Astrocyte of the spinal cord (primary cell): ENCODE measurements at regions not wholly inside any gene's neighbourhood (a gene's known extent, or its start where the extent isn't known, plus 50 kb on each side); places are given as distances from the start of the nearest gene placed in this dataset.

Source experiments
- DNase-seq: peaks from one replicate; pipeline ENCODE4 v3.0.0; 2011; ENCODE audit warnings: low read depth, low spot score
- H3K4me3 ChIP-seq: 2 replicates; pipeline ENCODE4 v1.5.1; 2011; ENCODE audit warnings: low read depth, mild to moderate bottlenecking, low read length, moderate library complexity
- CTCF ChIP-seq: IDR thresholded peaks from 2 replicates; pipeline ENCODE4 v1.5.1; 2012; ENCODE audit warnings: low read depth, mild to moderate bottlenecking, low read length, inconsistent platforms
- in situ Hi-C: cut with HindIII; loops from 2 replicates; pipeline ENCODE4 v1.10.0; 2017; ENCODE audit warnings: low sequenced_read_pairs

- no peak overlapping the region for H3K4me3 ChIP-seq
- no peak for TF ChIP-seq CTCF
- DNase-seq, result no peak
- in situ Hi-C loops, result no loop called here
These were observed 56.5 kb upstream of the C14orf180 start for GRCh38 chr14:104522926-104523545.

- no peak overlapping the region for H3K4me3 ChIP-seq
- in situ Hi-C loops, result no loop called here
- no peak for TF ChIP-seq CTCF
- no peak for DNase-seq
These were observed 56.0 kb upstream of the C14orf180 start for GRCh38 chr14:104523546-104523935.

GRCh38 chr14:104524726-104525125, 54.8 kb upstream of the C14orf180 start:
- in situ Hi-C loops, result no loop called here
- no peak for TF ChIP-seq CTCF
- H3K4me3 ChIP-seq, result no peak overlapping the region
- DNase-seq, result no peak

- H3K4me3 ChIP-seq, result no peak overlapping the region
- no peak for TF ChIP-seq CTCF
- no peak for DNase-seq
- in situ Hi-C loops, result no loop called here
These were observed 52.6 kb upstream of the C14orf180 start for GRCh38 chr14:104526723-104527645.

GRCh38 chr14:104527857-104528459, 51.6 kb upstream of the C14orf180 start:
- in situ Hi-C loops, result no loop called here
- no peak for DNase-seq
- H3K4me3 ChIP-seq, result no peak overlapping the region
- no peak for TF ChIP-seq CTCF

- DNase-seq, result no peak
- TF ChIP-seq CTCF, result no peak
- no peak overlapping the region for H3K4me3 ChIP-seq
- in situ Hi-C loops, result no loop called here
These were observed 51.1 kb upstream of the C14orf180 start for GRCh38 chr14:104528496-104528895.
